Right ventricle myocardium inferior (tissue), 1 donor: ENCODE measurements at regions not wholly inside any gene's neighbourhood (a gene's known extent, or its start where the extent isn't known, plus 50 kb on each side); places are given as distances from the start of the nearest gene placed in this dataset.

Experiments
- ATAC-seq: fragments of 200-7000 bp; cut with Tn5 transposase; one replicate; pipeline ENCODE4 v1.9.1; 2020; ENCODE audit warnings: mild to moderate bottlenecking, moderate library complexity
- DNase-seq: peaks from one replicate; pipeline ENCODE4 v3.0.0; 2021; ENCODE audit errors: missing footprints
- intact Hi-C: fragments of 100-400 bp; cut with DNase I; formaldehyde crosslinking; loops from one replicate; pipeline ENCODE4 v1.11.0; 2022
- donor health status: DM: no; HTN: yes; CAD: no; lungs with severe emphysema.

DNA sequence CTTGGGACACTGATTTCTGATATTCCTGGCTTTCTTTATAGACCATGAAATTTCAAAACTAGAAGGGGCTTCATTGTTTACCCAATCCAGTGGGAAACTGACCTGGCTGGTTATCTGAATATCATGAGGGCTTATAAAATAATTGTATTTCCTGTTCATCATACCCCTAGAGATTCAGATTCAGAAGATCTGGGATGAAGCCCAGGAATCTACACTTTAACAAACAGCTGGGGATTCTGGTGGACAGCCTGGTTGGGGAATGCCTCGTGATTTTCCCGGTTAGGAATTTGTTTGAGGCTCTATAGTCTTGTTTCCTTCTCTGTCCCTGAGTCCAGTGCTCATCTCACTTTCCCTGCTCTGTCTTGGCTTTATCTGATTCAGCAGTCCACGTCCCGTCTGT is 110.3 kb downstream of the ADRA2A start:
- intact Hi-C loops, result no loop called here

DNA sequence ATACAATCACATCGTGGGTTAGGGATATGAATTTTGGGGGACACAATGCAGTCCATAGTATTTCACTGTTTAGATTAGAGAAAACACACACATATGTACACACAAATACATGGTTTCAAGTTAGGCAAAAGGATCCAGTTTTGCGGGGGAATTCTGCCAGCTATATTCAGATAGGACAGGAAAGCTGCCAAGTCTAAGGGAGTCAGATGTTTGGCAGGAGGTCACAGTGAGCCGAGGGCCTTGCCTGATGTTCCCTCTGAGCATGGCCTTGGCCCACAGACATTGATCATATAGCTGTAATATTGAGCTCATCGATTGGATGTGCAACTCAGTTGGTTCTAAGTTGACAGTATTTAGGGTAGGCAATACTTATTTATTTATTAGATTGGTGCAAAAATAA is 122.8 kb downstream of the ADRA2A start:
- ATAC-seq, result no peak
- intact Hi-C loops, result no loop called here
- no peak for DNase-seq

More for the DNA sequence above, 110.3 kb downstream of the ADRA2A start:
- ATAC-seq, result no peak
- DNase-seq, result no peak

DNA sequence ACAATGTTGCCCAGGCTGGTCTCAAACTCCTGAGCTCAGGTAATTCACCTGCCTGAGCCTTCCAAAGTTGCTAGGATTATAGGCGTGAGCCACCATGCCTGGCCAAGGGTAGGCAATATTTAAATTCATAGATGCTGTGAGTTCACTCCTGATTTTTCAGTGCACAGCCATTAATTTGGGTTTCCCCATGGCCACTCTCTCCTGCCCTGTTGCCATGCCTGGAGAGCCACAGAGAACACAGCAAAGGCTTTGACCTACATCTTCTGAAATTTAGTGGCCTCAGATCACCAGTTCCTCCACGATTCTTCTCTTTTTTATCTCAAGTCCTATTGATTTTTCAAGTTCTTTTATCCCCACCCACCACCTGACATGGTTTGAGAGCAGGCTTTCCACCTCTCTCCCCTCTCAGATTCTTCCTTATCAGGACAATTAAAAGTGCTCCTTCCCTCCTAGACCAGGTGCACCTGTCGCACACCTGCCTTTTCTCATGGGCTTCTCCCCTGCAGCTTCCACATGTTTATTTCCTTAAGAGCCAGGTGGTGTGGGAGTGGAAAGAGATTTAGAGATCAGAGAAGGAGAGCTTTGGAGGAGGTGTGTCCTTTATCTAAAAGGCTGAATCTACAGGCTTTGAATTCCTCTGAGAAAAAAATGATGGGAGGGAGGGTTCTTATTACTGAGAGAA is 123.8 kb downstream of the ADRA2A start:
- intact Hi-C loops, result no loop called here
- DNase-seq, result no peak
- ATAC-seq, result no peak

DNA sequence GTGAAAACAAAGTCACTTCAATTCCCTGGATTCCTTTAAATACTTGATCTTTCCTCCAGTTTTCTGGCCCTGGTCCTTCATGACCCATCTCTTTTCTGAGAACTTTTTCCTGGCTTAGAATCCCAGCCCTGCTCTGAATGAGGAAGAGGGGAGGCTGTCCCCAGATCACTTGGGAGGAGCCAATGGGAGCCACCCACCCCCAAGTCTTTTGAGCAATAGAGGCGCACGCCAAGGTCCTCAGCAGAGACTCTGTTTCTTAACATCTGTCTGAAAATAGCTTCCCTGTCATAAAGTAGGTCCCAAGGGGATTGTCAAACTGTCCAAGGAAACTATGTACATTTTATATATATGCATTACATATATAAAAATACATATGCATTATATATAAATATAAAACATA is 126.8 kb downstream of the ADRA2A start:
- DNase-seq, result no peak

DNA sequence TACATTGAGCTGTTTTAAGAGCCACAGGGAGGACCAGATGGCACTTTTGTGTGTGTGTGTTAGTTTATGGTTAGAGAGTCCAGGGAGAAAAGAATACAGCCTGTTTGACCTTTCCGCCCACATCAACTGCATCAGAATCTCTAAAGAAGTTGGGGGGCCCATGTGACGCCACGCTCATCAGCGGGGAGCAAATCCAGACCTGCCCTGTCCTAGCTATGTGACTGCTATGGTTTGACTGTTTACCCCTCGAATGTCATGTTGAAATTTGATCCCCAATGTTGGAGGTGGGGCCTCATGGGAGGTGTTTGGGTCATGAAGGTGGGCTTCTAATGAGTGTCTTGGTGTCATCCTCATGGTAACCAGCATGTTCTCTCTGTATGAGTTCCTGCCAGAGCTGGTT is 128.0 kb downstream of the ADRA2A start:
- DNase-seq (no peak), ATAC-seq (no peak)
- intact Hi-C loops, result loop anchor here (5.0 kb wide), 1 partner anchor 128 kb away; the partner anchor contains the start of gene ADRA2A

More for the DNA sequence above, 126.8 kb downstream of the ADRA2A start:
- peak; percentile 56 for ATAC-seq
- intact Hi-C loops, result no loop called here

DNA sequence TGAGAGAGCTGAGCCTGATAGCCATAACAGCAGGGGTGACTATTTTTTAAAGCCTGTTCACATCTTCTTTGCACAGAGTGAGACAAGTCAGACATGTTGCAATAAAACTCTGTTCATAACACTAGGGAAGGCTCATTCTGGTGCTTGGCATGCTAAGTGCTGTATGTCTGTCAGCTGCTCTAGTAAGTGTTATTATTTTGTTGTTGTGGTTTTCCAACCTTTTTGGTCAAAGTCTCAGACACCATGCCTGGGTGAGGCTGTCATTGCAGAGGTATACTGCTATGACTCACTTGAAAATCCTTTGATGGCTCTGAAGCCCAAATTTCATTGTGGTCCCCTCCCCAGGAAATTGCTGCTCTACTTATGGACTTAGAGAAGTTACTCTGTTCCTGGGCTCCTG is 129.7 kb downstream of the ADRA2A start:
- intact Hi-C loops, result loop anchor here (5.0 kb wide), 1 partner anchor 129 kb away; the partner anchor contains the start of gene ADRA2A
- ATAC-seq, result no peak
- no peak for DNase-seq

DNA sequence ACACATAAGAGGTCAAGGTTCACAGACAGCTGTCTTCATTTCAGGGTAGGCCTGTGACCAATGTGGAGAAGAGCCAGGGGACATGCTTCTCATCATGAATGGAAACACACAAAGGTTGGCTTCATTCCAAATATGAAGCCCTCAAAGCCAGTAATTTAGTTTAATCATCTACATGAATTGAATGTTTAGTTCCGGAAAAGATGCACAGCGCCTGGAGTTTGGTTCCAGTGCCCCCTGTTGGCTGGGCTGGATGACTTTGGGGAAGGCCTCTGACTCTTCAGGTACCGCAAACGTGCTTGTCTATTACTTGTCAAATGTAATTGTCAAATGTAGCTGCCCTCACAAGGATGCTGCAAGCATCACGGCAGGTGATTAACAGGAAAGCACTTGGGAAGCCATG is 130.7 kb downstream of the ADRA2A start:
- ATAC-seq (no peak), DNase-seq (no peak)
- intact Hi-C loops, result loop anchor here (5.0 kb wide), 1 partner anchor 130 kb away; the partner anchor contains the start of gene ADRA2A

DNA sequence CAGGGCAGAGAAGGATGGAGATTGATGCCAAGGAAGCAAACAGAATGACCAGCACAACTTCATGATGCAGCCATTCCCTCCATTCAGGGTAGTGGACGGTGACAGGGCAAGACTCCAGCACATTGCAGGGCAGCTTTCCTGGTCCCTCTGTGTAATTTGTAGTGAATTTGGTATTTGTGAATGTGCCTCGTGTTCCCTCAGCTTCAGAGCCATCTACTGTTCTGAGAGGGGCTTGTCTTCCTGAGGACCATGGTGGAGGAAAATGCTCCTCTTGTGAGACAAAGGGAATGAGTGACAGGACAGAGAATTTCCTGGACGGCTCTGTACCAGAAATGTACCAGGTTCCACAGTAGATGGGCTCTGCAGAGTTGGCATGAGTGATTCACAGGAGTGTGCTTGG is 132.1 kb downstream of the ADRA2A start:
- intact Hi-C loops, result loop anchor here (5.0 kb wide), 1 partner anchor 132 kb away; the partner anchor contains the start of gene ADRA2A
- DNase-seq, result no peak
- ATAC-seq, result no peak

DNA sequence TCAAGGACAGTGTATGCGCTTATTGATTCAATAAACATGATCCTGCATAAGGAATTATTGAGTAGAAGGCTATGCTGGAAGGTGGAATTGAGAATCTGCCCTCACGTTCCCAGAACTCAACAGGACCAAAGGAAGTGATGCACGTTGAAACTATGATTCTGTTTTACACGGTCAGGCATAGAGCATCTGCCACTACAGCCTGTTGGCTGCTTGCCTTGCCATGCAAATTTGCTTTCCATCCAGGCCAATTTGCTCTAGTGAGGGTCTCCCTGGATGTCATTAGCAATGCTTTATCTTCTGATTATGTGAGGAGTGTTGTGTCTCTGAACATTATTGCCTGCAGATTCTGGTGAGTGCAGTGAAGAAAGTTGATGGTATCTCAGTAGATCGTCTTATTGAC is 132.9 kb downstream of the ADRA2A start:
- DNase-seq, result no peak
- ATAC-seq, result no peak
- intact Hi-C loops, result loop anchor here (5.0 to 10.0 kb wide), 2 partner anchors 132 to 595 kb away; partner anchors contain the start of gene ADRA2A

DNA sequence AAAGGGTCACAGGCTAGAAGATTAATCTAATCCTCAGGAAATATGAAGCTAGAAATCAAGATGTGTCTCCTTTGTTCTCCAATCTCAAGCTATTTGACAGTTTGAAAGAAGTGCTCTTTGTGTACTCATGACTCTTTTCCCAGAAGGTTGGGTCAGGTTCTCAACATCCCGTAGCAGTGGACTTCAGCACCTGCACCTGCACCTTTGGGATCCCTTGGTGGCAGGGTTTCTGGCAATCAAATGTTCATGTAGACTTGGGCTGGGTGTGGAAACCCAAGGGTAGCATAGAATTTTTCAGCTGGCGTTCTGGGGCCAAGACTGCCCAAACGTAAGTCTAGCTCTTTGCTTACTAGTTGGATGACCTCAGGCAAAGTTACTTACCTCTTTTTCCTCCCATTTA is 134.4 kb downstream of the ADRA2A start:
- ATAC-seq (no peak), DNase-seq (no peak)
- intact Hi-C loops, result loop anchor here (10.0 kb wide), 1 partner anchor 596 kb away; no protein-coding TSS in a partner anchor

DNA sequence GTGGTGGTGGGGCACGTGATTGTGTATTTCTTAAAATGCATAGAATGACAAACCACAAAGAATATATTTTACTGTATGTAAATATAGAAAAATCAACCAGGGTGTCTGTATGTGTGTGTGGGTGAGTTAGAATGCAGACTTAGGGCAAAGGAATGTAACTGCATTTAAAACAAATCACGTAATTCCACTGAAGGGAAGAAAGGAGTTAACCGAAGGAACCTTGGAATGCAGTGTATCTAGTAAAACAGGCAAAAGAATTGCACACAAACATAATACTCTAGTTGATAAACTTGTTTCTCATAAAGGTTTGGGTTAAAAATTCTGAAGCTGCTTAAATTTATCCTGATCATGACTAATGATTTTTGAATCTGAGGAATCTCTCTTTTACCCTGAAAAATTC is 134.9 kb downstream of the ADRA2A start:
- ATAC-seq, result no peak
- no peak for DNase-seq
- intact Hi-C loops, result loop anchor here (10.0 kb wide), 1 partner anchor 597 kb away; no protein-coding TSS in a partner anchor

DNA sequence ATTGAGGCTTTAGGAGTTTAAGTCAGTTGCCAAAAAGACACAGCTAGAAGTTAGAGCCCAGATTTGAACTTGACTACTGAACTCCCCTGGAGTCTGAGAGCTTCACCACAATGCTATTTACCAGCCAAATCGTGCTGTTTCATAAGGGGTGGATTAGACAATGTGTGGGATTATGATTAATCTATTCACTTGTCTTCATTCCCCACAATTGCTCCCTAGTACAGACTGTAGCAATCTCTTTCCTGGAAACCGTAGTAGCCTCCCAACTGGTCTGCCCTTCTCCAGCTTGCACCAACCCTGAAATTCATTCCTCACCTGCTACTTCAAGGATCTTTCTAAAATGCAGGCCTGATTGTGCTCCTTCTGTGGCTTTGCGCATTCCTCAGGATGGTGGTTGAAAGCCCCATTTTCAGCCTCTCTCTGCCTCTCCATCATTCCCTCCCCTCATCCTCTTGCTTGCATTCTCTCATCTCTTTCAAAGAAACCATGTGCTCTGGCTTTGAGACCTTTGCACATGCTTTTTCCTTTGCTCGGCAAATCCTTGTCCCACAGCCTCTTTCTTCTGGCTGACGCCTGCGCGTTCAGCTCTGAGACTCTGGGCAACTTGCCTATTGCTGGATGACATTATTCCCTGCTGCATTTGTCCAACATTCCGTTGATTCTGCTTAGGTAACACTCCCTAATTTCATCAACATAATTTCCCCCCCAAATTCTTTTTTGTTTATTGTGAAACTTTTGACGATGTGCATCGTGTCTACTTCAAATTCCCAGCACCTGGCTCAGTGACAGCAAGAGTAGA is 145.1 kb downstream of the ADRA2A start:
- DNase-seq (no peak), ATAC-seq (no peak)
- intact Hi-C loops, result no loop called here

DNA sequence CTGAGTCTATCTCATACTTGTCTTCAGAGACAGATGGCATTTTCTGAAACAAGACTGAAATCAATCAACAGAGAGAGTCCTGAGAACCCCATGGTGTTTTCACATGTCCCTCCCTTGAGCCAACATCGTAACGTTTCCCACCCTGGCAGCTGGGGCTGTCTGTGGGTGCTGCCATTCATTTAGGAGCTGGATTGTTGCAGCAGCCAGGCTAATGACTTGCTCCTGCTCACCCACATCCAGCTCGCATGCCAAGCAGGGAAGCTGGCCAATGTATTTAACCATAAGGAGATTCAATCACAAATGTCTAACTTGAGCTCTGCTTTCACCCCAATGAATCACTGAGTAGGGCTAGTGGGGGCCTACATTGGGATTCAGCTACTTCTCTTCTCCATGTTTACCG is 146.1 kb downstream of the ADRA2A start:
- no peak for ATAC-seq

DNA sequence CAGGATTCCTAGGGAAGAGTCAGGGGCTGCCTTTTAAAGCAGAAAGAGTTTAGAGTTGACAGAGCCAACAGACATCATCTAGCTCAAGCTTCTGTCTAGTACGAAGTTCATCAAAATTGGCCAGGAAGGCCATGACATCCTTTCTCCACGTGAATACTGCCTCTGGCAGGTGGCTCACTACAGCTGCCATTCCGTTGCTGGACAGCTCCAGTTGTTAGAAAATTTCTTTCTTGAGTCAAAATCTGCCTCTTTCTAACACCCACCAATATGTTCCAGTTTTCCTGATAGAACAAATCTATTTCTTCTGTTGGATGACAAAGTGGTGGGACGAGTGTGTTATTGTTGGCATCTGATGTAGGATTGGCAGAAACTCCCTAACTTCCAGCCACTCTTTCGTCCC is 154.9 kb downstream of the ADRA2A start:
- no peak for ATAC-seq
- no peak for DNase-seq
- intact Hi-C loops, result no loop called here

More for the DNA sequence above, 146.1 kb downstream of the ADRA2A start:
- intact Hi-C loops, result no loop called here
- no peak for DNase-seq

DNA sequence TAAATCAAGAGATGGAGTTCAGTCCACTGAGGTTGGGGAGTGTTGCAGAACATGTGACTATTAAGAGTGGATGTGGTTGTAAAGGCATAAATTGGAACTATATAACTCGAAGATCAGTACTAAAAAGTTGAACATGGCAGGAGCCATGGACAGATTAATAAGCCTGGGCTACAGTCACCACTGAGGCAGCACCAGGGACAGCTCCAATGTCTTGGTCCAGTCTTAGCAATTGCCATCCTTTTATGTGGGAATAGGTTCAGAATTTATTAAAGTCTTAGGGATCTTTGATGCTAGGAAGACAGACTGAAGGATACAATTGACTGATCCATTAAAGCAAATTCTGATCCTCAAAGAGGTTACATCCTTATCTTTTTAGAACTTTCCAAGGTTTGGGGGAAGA is 156.6 kb downstream of the ADRA2A start:
- DNase-seq (no peak), ATAC-seq (no peak)
- intact Hi-C loops, result no loop called here

DNA sequence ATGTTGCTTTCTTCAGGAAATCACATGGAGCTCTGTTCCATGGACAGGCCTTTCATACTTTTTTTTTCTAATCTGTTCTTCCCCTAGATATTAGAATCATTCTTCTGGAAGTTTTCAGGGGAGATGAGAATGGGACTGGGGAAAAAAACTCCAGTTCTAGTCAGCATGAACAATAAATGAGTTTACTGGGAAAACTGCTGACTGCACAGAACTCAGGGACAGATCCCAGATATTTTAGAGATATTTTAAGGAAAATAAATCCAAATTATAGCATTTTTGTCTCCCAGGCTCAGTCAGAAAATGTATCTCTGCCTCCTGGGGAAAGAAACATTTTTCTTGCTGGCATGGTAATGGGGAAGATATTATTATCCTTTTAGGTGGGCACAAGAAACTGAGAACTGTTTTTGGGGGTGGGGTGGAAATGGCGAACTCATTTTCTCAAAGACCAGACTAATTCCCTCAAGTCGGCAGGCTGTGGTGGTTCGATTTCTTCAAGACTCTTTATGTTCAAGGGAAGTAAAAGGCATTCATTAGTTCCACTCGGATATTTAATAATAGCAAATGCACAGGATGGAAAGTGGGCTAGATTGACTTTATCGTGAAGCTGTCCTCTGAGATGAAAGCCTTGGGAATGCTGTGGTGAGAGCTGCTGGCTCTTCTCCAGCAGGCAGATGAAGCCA is 157.5 kb downstream of the ADRA2A start:
- DNase-seq (no peak), ATAC-seq (no peak)
- intact Hi-C loops, result no loop called here

DNA sequence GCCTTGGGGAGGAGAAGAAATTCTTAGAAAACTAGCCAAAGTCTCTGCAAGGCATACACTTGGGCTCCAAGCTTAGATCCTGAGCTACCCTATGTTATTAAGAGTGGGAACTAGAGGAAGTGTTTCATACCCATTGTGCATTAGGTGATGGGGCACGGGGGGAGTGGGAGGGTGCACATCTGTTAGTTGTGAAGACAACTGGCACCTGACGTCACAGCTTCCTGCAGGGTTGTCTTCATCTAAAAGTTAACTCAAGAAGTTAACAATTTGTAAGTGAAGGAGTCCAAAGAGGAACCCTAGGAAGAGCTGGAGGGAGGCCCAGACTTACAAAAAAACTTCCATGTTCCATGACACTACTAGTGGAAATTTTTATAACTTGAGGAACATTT is 158.1 kb downstream of the ADRA2A start:
- intact Hi-C loops, result no loop called here
- ATAC-seq (no peak), DNase-seq (no peak)

DNA sequence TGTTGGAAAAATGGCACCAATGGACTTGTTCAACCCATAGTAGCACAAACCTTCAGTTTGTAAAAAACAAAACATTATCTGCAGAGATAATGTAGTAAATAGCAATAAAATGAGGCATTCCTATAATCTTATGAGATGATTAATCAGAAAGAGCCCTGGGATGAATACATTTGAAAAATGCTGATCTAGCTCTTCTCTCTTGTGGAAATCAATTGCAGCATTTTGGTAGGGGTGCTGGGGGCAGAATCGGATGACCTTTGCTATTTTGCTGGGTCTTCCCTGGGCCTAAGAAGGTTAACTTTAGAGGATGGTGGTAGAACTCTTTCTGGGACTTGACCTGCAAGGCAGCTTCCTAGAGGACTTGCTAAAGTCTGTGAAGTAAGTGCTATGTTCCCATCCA is 163.5 kb downstream of the ADRA2A start:
- intact Hi-C loops, result no loop called here
- ATAC-seq (no peak), DNase-seq (no peak)

DNA sequence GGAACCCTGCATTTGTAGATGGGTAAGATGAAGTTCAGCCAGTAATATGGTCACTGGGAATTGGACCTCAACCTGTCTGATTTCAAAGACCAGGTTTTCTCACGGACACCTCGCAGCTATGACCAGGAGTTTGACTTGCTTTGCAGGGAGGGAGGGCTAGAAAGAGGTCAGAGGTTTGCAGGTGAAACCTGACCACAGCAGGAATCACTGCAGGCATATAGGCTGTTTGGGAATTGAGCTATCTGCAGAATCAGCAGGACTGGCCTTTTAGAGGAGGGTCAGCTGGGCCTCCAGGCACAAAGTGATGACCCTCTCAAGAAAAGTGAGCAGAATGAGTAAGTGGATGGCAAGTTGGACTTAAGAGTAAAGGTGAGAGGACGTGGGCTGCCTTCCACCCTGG is 166.3 kb downstream of the ADRA2A start:
- intact Hi-C loops, result no loop called here
- ATAC-seq (no peak), DNase-seq (no peak)
